Heart left ventricle (tissue), 16 donors: ENCODE measurements at regions not wholly inside any gene's neighbourhood (a gene's known extent, or its start where the extent isn't known, plus 50 kb on each side); places are given as distances from the start of the nearest gene placed in this dataset.

Source experiments
- ATAC-seq, 4 donors: fragments of 200-7000 bp; cut with Tn5 transposase; one replicate each; pipeline ENCODE4 v1.9.1; 2020 to 2022; ENCODE audit warnings: moderate library complexity in 4 of 4, mild to moderate bottlenecking in 3 of 4, moderate number of reproducible peaks in 1 of 4
- DNase-seq, 5 donors: peaks; one replicate each; pipeline ENCODE4 v3.0.0-alpha.2; 2020
- H3K27ac ChIP-seq, 12 donors: fragments of 200-600 bp; sonication (generic) in 4 of 12; one replicate each; pipeline versions ENCODE4 v1.5.0 to v1.8.0; 2016 to 2022; ENCODE audit warnings: mild to moderate bottlenecking in 2 of 12
- H3K27me3 ChIP-seq, 9 donors: fragments of 200-600 bp; sonication (generic) in 2 of 9; one replicate each; pipeline versions ENCODE4 v1.5.1 to v1.8.0; 2016 to 2022; ENCODE audit warnings: mild to moderate bottlenecking in 3 of 9
- H3K36me3 ChIP-seq, 9 donors: fragments of 200-600 bp; sonication (generic) in 2 of 9; one replicate each; pipeline versions ENCODE4 v1.5.0 to v1.8.0; 2018 to 2022; ENCODE audit warnings: mild to moderate bottlenecking in 2 of 9
- H3K4me1 ChIP-seq, 12 donors: fragments of 200-600 bp; sonication (generic) in 4 of 12; one replicate each; pipeline versions ENCODE4 v1.5.0 to v1.8.0; 2016 to 2022; ENCODE audit warnings: mild to moderate bottlenecking in 3 of 12
- H3K4me3 ChIP-seq, 12 donors: fragments of 200-600 bp; sonication (generic) in 4 of 12; one replicate each; pipeline versions ENCODE4 v1.5.0 to v1.8.0; 2017 to 2022; ENCODE audit warnings: mild to moderate bottlenecking in 9 of 12, moderate library complexity in 4 of 12
- H3K9me3 ChIP-seq, 12 donors: fragments of 200-600 bp; sonication (generic) in 4 of 12; one replicate each; pipeline versions ENCODE4 v1.5.0 to v1.8.0; 2016 to 2022; ENCODE audit warnings: mild to moderate bottlenecking in 1 of 12
- POLR2A ChIP-seq, 2 donors: fragments of 450-650 bp; IDR thresholded peaks; one replicate each; pipeline ENCODE4 v1.6.1; 2017; ENCODE audit warnings: antibody characterized with exemption in 2 of 2, mild to moderate bottlenecking in 2 of 2, moderate library complexity in 2 of 2
- WGBS, 4 donors: extraction: QIAGEN DNeasy Blood & Tissue Kit in 2 of 4; methylation state at CpG; one replicate each; pipeline versions ENCODE4 v1.1.5 to v1.1.7; 2013 to 2018; 5-methylcytosine and 5-hydroxymethylcytosine counted together
- intact Hi-C, 10 donors: fragments of 100-400 bp; cut with DNase I; formaldehyde crosslinking; loops; one replicate each; pipeline versions ENCODE4 v1.11.1 to v1.14.2; 2022
- TF ChIP-seq, protein P1 (sequence below), 12 donors: fragments of 200-600 bp; sonication (generic) in 4 of 12; IDR thresholded peaks; one replicate each; pipeline versions ENCODE4 v1.5.0 to v1.8.0; 2018 to 2022; ENCODE audit warnings: antibody characterized with exemption in 12 of 12, mild to moderate bottlenecking in 5 of 12
- donor health status: ischemic (EF 13 %, LVEDD 7.1; RV severe dilation, severe dysfunction).
- donor health status: healthy with polysubstance abuse.
- donor health status: DM: no; HTN: yes; CAD: no.
- donor health status: DM: no; HTN: no; CAD: no.
- donor health status: ischemic (EF 25% LVEDD 6.9; RV normal size, moderate dysfunction).
- donor health status: ischemic (EF 25% LVEDD 5.7; RV mildly dilated, moderate dysfunction).
- donor health status: healthy.
- donor health status: DM: yes; HTN: yes; CAD: no.
- donor health status: ischemic (EF 35%, LVEDD 5.7; RV mildly dilated, moderate dysfunction).
- donor health status: nonischemic (EF 11% LVEDD 7.7; RV severe dilation, severe dysfunction).
- donor health status: DM: yes; HTN: yes; CAD: no.
- donor health status: PGD.
- donor health status: ischemic (EF 29% LVEDD 5.4; RV normal size, mild dysfunction).
- donor health status: nonischemic (EF 23%, LVEDD 6.1; RV moderate dilation, normal function).

GRCh38 chr6:112459758-112460304, 112.7 kb downstream of the RFPL4B start:
- Histone ChIP-seq H3K9me3 (no peaks in the 10 kb centered on the region), H3K27ac (no peak overlapping the region), H3K36me3 (no peaks in the 10 kb centered on the region), H3K27me3 (no peaks in the 10 kb centered on the region), H3K4me1 (no peaks in the 10 kb centered on the region), H3K4me3 (no peak overlapping the region)
- intact Hi-C loops, result no loop called here
- TF ChIP-seq POLR2A (IDR thresholded peaks at IDR 0.05), result no peak
- TF ChIP-seq, protein P1, sequence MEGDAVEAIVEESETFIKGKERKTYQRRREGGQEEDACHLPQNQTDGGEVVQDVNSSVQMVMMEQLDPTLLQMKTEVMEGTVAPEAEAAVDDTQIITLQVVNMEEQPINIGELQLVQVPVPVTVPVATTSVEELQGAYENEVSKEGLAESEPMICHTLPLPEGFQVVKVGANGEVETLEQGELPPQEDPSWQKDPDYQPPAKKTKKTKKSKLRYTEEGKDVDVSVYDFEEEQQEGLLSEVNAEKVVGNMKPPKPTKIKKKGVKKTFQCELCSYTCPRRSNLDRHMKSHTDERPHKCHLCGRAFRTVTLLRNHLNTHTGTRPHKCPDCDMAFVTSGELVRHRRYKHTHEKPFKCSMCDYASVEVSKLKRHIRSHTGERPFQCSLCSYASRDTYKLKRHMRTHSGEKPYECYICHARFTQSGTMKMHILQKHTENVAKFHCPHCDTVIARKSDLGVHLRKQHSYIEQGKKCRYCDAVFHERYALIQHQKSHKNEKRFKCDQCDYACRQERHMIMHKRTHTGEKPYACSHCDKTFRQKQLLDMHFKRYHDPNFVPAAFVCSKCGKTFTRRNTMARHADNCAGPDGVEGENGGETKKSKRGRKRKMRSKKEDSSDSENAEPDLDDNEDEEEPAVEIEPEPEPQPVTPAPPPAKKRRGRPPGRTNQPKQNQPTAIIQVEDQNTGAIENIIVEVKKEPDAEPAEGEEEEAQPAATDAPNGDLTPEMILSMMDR (IDR thresholded peaks at IDR 0.05), result no peak
- DNase-seq (no peak), ATAC-seq (no peak)
- 42 to 61% (median 49%) methylated on average over 2 of the region's 2 CpGs for WGBS, 4 donors

GRCh38 chr6:112464901-112465665, 118.0 kb downstream of the RFPL4B start:
- Histone ChIP-seq H3K27ac (no peak overlapping the region), H3K4me1 (no peaks in the 10 kb centered on the region), H3K27me3 (no peaks in the 10 kb centered on the region), H3K9me3 (no peaks in the 10 kb centered on the region), H3K36me3 (no peaks in the 10 kb centered on the region), H3K4me3 (no peak overlapping the region)
- no peak for TF ChIP-seq POLR2A (IDR thresholded peaks at IDR 0.05)
- TF ChIP-seq, protein P1 (IDR thresholded peaks at IDR 0.05), result no peak
- intact Hi-C loops, result no loop called here
- DNase-seq (no peak), ATAC-seq (no peak)
- whole genome bisulfite sequencing, 4 donors, result 72 to 78% (median 77%) methylated on average over 8 of the region's 8 CpGs

DNA sequence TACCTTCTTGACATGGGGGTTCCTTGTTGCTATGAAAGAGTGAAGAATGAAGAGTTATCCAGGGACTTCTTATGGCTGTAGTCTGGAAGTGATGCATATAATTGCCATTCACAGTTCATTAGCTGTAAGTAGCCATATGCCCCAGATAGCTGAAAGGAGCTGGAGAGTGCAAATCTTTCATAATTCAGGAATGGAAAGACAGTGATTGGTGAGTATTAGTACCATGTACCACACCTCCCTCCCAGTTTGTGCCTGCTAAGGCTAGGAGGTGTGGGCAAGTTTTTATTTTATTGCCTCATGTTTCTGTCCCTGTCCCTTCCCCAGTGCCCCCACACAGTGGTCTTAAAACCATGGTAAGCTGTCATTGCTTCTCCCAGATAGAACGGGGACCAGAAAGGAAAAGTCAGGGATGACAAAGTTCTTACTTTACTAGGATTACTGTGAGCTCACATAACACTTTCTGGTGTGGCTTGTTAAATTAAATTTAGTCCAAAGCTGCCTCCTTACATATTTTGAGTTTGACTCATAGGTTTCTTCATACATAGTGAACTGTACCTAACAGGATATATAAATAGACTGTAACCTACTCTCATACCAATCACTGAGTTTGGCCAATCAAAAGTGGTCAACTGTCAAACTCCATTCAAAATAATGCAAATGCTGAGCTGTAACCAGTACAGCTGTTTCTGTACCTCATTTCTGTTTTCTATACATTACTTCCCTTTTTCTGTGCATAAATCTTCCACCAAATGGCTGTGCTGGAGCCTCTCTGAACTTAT, 119.4 kb downstream of the RFPL4B start:
- Histone ChIP-seq H3K4me1 (no peaks in the 10 kb centered on the region), H3K36me3 (no peaks in the 10 kb centered on the region), H3K4me3 (no peak overlapping the region), H3K27ac (no peak overlapping the region), H3K9me3 (no peaks in the 10 kb centered on the region), H3K27me3 (no peaks in the 10 kb centered on the region)
- TF ChIP-seq, protein P1 (IDR thresholded peaks at IDR 0.05), result no peak
- TF ChIP-seq POLR2A (IDR thresholded peaks at IDR 0.05), result no peak
- intact Hi-C loops, result no loop called here
- no peak for DNase-seq
- no peak for ATAC-seq
- 79 to 88% (median 84%) methylated on average over 1 of the region's 1 CpG for WGBS, 4 donors

DNA sequence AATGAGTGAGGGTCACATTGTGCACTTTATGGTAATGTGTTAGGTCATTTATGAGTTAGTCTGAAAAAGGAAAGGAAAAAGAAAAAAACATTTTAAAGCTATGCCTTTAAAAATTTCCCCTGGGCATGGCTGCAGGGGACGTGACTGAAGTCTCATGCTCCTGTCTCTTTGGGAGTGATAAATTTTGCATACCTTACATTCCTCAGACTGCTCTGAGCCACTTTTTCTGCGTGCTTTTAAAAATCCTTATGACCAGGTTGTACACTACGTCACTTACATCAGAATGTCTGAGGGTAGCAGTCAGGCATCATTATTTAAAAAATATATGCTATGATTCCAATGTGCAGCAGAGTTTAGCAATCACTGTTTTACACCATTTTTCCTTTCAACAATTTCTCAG, 121.2 kb downstream of the RFPL4B start:
- TF ChIP-seq, protein P1 (IDR thresholded peaks at IDR 0.05), result no peak
- no peak for TF ChIP-seq POLR2A (IDR thresholded peaks at IDR 0.05)
- Histone ChIP-seq H3K27ac (no peak overlapping the region), H3K36me3 (no peaks in the 10 kb centered on the region), H3K4me3 (no peak overlapping the region), H3K4me1 (no peaks in the 10 kb centered on the region), H3K9me3 (no peaks in the 10 kb centered on the region), H3K27me3 (no peaks in the 10 kb centered on the region)
- intact Hi-C loops, result no loop called here
- ATAC-seq (no peak), DNase-seq (no peak)
- WGBS, 4 donors, result 38 to 45% (median 41%) methylated on average over 3 of the region's 3 CpGs
